Smooth muscle cell (in vitro differentiated cells): ENCODE measurements at regions not wholly inside any gene's neighbourhood (a gene's known extent, or its start where the extent isn't known, plus 50 kb on each side); places are given as distances from the start of the nearest gene placed in this dataset.
A peak's percentile ranks its signal among the peaks of the same experiment; 100 is the strongest.

ENCODE experiments used
- DNase-seq: peaks from one replicate; lab custom pipeline; 2025; ENCODE audit not compliant: unreplicated experiment; lab: John Stamatoyannopoulos, UW
- H2AFZ ChIP-seq: fragments of 200-600 bp; sonication (generic); 2 replicates; pipeline ENCODE4 v1.6.0; 2016; ENCODE audit warnings: antibody characterized with exemption, low read depth, mild to moderate bottlenecking
- H3F3A ChIP-seq: fragments of 200-600 bp; sonication (generic); 2 replicates; pipeline ENCODE4 v1.6.0; 2017; ENCODE audit warnings: antibody characterized with exemption, low read depth
- H3K27ac ChIP-seq: fragments of 200-600 bp; sonication (generic); 2 replicates; pipeline ENCODE4 v1.5.1; 2016; ENCODE audit warnings: low read depth, mild to moderate bottlenecking
- H3K27me3 ChIP-seq: fragments of 200-600 bp; sonication (generic); 2 replicates; pipeline ENCODE4 v1.6.1; 2016; ENCODE audit warnings: low read depth, mild to moderate bottlenecking
- H3K36me3 ChIP-seq: fragments of 200-600 bp; sonication (generic); 2 replicates; pipeline ENCODE4 v1.5.1; 2016; ENCODE audit warnings: low read depth
- H3K4me1 ChIP-seq: fragments of 200-600 bp; sonication (generic); 2 replicates; pipeline ENCODE4 v1.5.1; 2016; ENCODE audit warnings: low read depth
- H3K4me2 ChIP-seq: fragments of 200-600 bp; sonication (generic); 2 replicates; pipeline ENCODE4 v1.6.0; 2016; ENCODE audit warnings: mild to moderate bottlenecking
- H3K4me3 ChIP-seq: fragments of 200-600 bp; sonication (generic); 2 replicates; pipeline ENCODE4 v1.5.1; 2016; ENCODE audit warnings: mild to moderate bottlenecking
- H3K79me2 ChIP-seq: fragments of 200-600 bp; sonication (generic); 2 replicates; pipeline ENCODE4 v1.6.0; 2016; ENCODE audit warnings: low read depth, mild to moderate bottlenecking
- H3K9ac ChIP-seq: fragments of 200-600 bp; sonication (generic); 2 replicates; pipeline ENCODE4 v1.6.0; 2016; ENCODE audit warnings: low read depth
- H3K9me3 ChIP-seq: fragments of 200-600 bp; sonication (generic); replicated peaks from 2 replicates; pipeline ENCODE4 v1.5.1; 2016; ENCODE audit warnings: low read depth
- H4K20me1 ChIP-seq: fragments of 200-600 bp; sonication (generic); 2 replicates; pipeline ENCODE4 v1.6.0; 2016; ENCODE audit warnings: low read depth
- CTCF ChIP-seq: fragments of 200-600 bp; sonication (generic); IDR thresholded peaks from 2 replicates; pipeline ENCODE4 v1.5.1; 2017; ENCODE audit warnings: borderline replicate concordance, mild to moderate bottlenecking, antibody characterized with exemption; ENCODE audit not compliant: insufficient read depth, poor library complexity, severe bottlenecking
- WGBS: methylation state at CpG from one replicate; pipeline ENCODE4 v1.1.7; 2016; ENCODE audit warnings: low lambda C conversion rate; 5-methylcytosine and 5-hydroxymethylcytosine counted together

GRCh38 chr2:64720535-64721319, 67.0 kb upstream of the SERTAD2 start:
- Histone ChIP-seq H3K4me1 (no peaks in the 10 kb centered on the region), H3F3A (no peaks in the 10 kb centered on the region), H3K36me3 (no peaks in the 10 kb centered on the region), H3K27me3 (no peaks in the 10 kb centered on the region), H2AFZ (no peak overlapping the region), H4K20me1 (no peaks in the 10 kb centered on the region), H3K9me3 (no peaks in the 10 kb centered on the region), H3K27ac (no peak overlapping the region), H3K4me2 (no peak overlapping the region), H3K79me2 (no peaks in the 10 kb centered on the region), H3K9ac (no peak overlapping the region), H3K4me3 (no peak overlapping the region)
- no peak for DNase-seq
- no peak for TF ChIP-seq CTCF
- WGBS, result 83% methylated on average over 5 of the region's 5 CpGs

- Histone ChIP-seq H3K4me2 (no peak overlapping the region), H3K36me3 (no peaks in the 10 kb centered on the region), H3K4me1 (no peaks in the 10 kb centered on the region), H3K9ac (no peak overlapping the region), H3K27me3 (no peaks in the 10 kb centered on the region), H3K9me3 (no peaks in the 10 kb centered on the region), H3K27ac (no peak overlapping the region), H3F3A (no peaks in the 10 kb centered on the region), H4K20me1 (no peaks in the 10 kb centered on the region), H3K4me3 (no peak overlapping the region), H3K79me2 (no peaks in the 10 kb centered on the region), H2AFZ (no peak overlapping the region)
- WGBS, result 94% methylated on average over 5 of the region's 5 CpGs
- DNase-seq, result no peak
- no peak for TF ChIP-seq CTCF
These were observed 67.6 kb upstream of the SERTAD2 start for GRCh38 chr2:64721320-64721623.

- H3K4me2 ChIP-seq, result peak overlapping the region; percentile 0
- H3K4me1 ChIP-seq, result peaks cover under 1% of the 10 kb centered on the region
- WGBS, result 55% methylated on average over 2 of the region's 2 CpGs
- H3F3A ChIP-seq, result no peaks in the 10 kb centered on the region
- TF ChIP-seq CTCF, result no peak
- no peaks in the 10 kb centered on the region for H3K27me3 ChIP-seq
- H3K79me2 ChIP-seq, result no peaks in the 10 kb centered on the region
- H3K36me3 ChIP-seq, result no peaks in the 10 kb centered on the region
- H3K9ac ChIP-seq, result no peak overlapping the region
- no peaks in the 10 kb centered on the region for H3K9me3 ChIP-seq
- H3K4me3 ChIP-seq, result no peak overlapping the region
- H4K20me1 ChIP-seq, result no peaks in the 10 kb centered on the region
- no peak overlapping the region for H2AFZ ChIP-seq
- no peak for DNase-seq
- H3K27ac ChIP-seq, result no peak overlapping the region
These were observed 68.8 kb upstream of the SERTAD2 start for GRCh38 chr2:64722291-64723044.
